Mesendoderm (in vitro differentiated cells): ENCODE measurements at regions not wholly inside any gene's neighbourhood (a gene's known extent, or its start where the extent isn't known, plus 50 kb on each side); places are given as distances from the start of the nearest gene placed in this dataset.

Experiments used
- DNase-seq: peaks from one replicate; pipeline ENCODE4 v3.0.0; 2013
- H2AK5ac ChIP-seq: 2 replicates; pipeline ENCODE4 v1.6.1; 2013; ENCODE audit warnings: low read length, inconsistent platforms
- H2BK120ac ChIP-seq: 2 replicates; pipeline ENCODE4 v1.6.1; 2013; ENCODE audit warnings: low read depth, mild to moderate bottlenecking, low read length, moderate library complexity, mixed read lengths
- H2BK15ac ChIP-seq: replicated peaks from 2 replicates; pipeline ENCODE4 v1.6.1; 2013; ENCODE audit warnings: low read depth, mild to moderate bottlenecking, moderate library complexity
- H2BK5ac ChIP-seq: 2 replicates; pipeline ENCODE4 v1.6.1; 2013; ENCODE audit warnings: low read length, inconsistent platforms
- H3K18ac ChIP-seq: 2 replicates; pipeline ENCODE4 v1.6.1; 2013; ENCODE audit warnings: mild to moderate bottlenecking, low read length, mixed read lengths
- H3K23ac ChIP-seq: one replicate; pipeline ENCODE4 v1.6.1; 2013; ENCODE audit warnings: low read length
- H3K27ac ChIP-seq: 2 replicates; pipeline ENCODE4 v1.5.1; 2013; ENCODE audit warnings: low read depth, mild to moderate bottlenecking, inconsistent platforms, low read length, moderate library complexity
- H3K27me3 ChIP-seq: 2 replicates; pipeline ENCODE4 v1.6.1; 2013; ENCODE audit warnings: low read length, control low read depth, mild to moderate bottlenecking, inconsistent platforms; ENCODE audit not compliant: insufficient read depth, poor library complexity
- H3K36me3 ChIP-seq: 2 replicates; pipeline ENCODE4 v1.6.1; 2013; ENCODE audit warnings: low read length, inconsistent platforms; ENCODE audit not compliant: control insufficient read depth, insufficient read depth
- H3K4ac ChIP-seq: one replicate; pipeline ENCODE4 v1.6.1; 2013; ENCODE audit warnings: low read depth, mild to moderate bottlenecking, low read length, moderate library complexity
- H3K4me1 ChIP-seq: 2 replicates; pipeline ENCODE4 v1.6.1; 2013; ENCODE audit warnings: low read depth, low read length, inconsistent platforms; ENCODE audit not compliant: control insufficient read depth
- H3K4me2 ChIP-seq: 2 replicates; pipeline ENCODE4 v1.6.1; 2013; ENCODE audit warnings: low read length
- H3K4me3 ChIP-seq: 2 replicates; pipeline ENCODE4 v1.5.1; 2013; ENCODE audit warnings: mild to moderate bottlenecking, low read length
- H3K56ac ChIP-seq: one replicate; pipeline ENCODE4 v1.6.1; 2013; ENCODE audit warnings: low read length
- H3K79me1 ChIP-seq: 2 replicates; pipeline ENCODE4 v1.6.1; 2013; ENCODE audit warnings: low read length, inconsistent platforms
- H3K79me2 ChIP-seq: 2 replicates; pipeline ENCODE4 v1.6.1; 2013; ENCODE audit warnings: mild to moderate bottlenecking, low read length; ENCODE audit not compliant: control insufficient read depth, insufficient read depth
- H3K9ac ChIP-seq: 2 replicates; pipeline ENCODE4 v1.6.1; 2013; ENCODE audit warnings: low read length, inconsistent platforms
- H4K5ac ChIP-seq: one replicate; pipeline ENCODE4 v1.6.1; 2013; ENCODE audit warnings: low read length
- H4K8ac ChIP-seq: one replicate; pipeline ENCODE4 v1.6.1; 2013; ENCODE audit warnings: low read depth, mild to moderate bottlenecking, control low read depth, low read length, moderate library complexity
- WGBS: extraction: QIAGEN DNeasy Blood & Tissue Kit; methylation state at CpG from one replicate; pipeline ENCODE4 v1.1.7; 2013; ENCODE audit warnings: low lambda C conversion rate, missing lambda C conversion rate; ENCODE audit not compliant: insufficient coverage; ENCODE audit errors: extremely low coverage; 5-methylcytosine and 5-hydroxymethylcytosine counted together

- no CpG with 5 or more reads among the region's 2 CpGs for WGBS
- no peak overlapping the region for H4K8ac ChIP-seq
These were observed 222.9 kb downstream of the CHRM2 start for GRCh38 chr7:137091396-137091795.

GRCh38 chr7:137086896-137087295 lies 218.4 kb downstream of the CHRM2 start:
- no peak overlapping the region for H4K5ac ChIP-seq
- H3K4me3 ChIP-seq = no peak overlapping the region
- H3K18ac ChIP-seq = no peak overlapping the region
- no peak overlapping the region for H2BK120ac ChIP-seq
- no peak overlapping the region for H2BK5ac ChIP-seq
- H3K56ac ChIP-seq = no peak overlapping the region
- no peak overlapping the region for H3K27ac ChIP-seq
- no peaks in the 10 kb centered on the region for H3K79me2 ChIP-seq
- no peak overlapping the region for H2AK5ac ChIP-seq
- H4K8ac ChIP-seq = no peak overlapping the region
- no peak overlapping the region for H3K9ac ChIP-seq
- peak; percentile 64 for DNase-seq
- H3K4me1 ChIP-seq = no peaks in the 10 kb centered on the region
- H3K27me3 ChIP-seq = no peaks in the 10 kb centered on the region
- no peak overlapping the region for H2BK15ac ChIP-seq
- H3K4ac ChIP-seq = no peak overlapping the region
- no peak overlapping the region for H3K4me2 ChIP-seq
- no peaks in the 10 kb centered on the region for H3K79me1 ChIP-seq
- no peaks in the 10 kb centered on the region for H3K36me3 ChIP-seq
- no peak overlapping the region for H3K23ac ChIP-seq
- no CpG with 5 or more reads among the region's 3 CpGs for WGBS

More at GRCh38 chr7:137091396-137091795, 222.9 kb downstream of the CHRM2 start:
- H2BK120ac ChIP-seq = no peak overlapping the region
- no peak overlapping the region for H3K56ac ChIP-seq
- H3K4me2 ChIP-seq = no peak overlapping the region
- no peaks in the 10 kb centered on the region for H3K27me3 ChIP-seq
- no peak overlapping the region for H3K18ac ChIP-seq
- no peak overlapping the region for H3K27ac ChIP-seq
- no peaks in the 10 kb centered on the region for H3K36me3 ChIP-seq
- no peak overlapping the region for H3K4me3 ChIP-seq
- H3K23ac ChIP-seq = no peak overlapping the region
- no peak overlapping the region for H2BK5ac ChIP-seq
- H3K79me2 ChIP-seq = no peaks in the 10 kb centered on the region
- no peaks in the 10 kb centered on the region for H3K79me1 ChIP-seq
- peak; percentile 76 for DNase-seq
- H4K5ac ChIP-seq = no peak overlapping the region
- no peak overlapping the region for H3K4ac ChIP-seq
- no peak overlapping the region for H2AK5ac ChIP-seq
- H2BK15ac ChIP-seq = no peak overlapping the region
- no peaks in the 10 kb centered on the region for H3K4me1 ChIP-seq
- H3K9ac ChIP-seq = no peak overlapping the region

GRCh38 chr7:137084607-137085380 lies 216.3 kb downstream of the CHRM2 start:
- no peaks in the 10 kb centered on the region for H3K4me1 ChIP-seq
- no peaks in the 10 kb centered on the region for H3K27me3 ChIP-seq
- WGBS = no CpG with 5 or more reads among the region's 5 CpGs
- H3K23ac ChIP-seq = no peak overlapping the region
- no peak overlapping the region for H2BK5ac ChIP-seq
- no peaks in the 10 kb centered on the region for H3K79me1 ChIP-seq
- H3K9ac ChIP-seq = no peak overlapping the region
- no peak overlapping the region for H3K27ac ChIP-seq
- no peak overlapping the region for H3K4me2 ChIP-seq
- no peak overlapping the region for H2BK15ac ChIP-seq
- H4K5ac ChIP-seq = no peak overlapping the region
- no peak for DNase-seq
- H3K18ac ChIP-seq = no peak overlapping the region
- no peaks in the 10 kb centered on the region for H3K79me2 ChIP-seq
- no peak overlapping the region for H3K56ac ChIP-seq
- no peak overlapping the region for H3K4me3 ChIP-seq
- no peak overlapping the region for H4K8ac ChIP-seq
- H2BK120ac ChIP-seq = no peak overlapping the region
- H2AK5ac ChIP-seq = no peak overlapping the region
- no peaks in the 10 kb centered on the region for H3K36me3 ChIP-seq
- no peak overlapping the region for H3K4ac ChIP-seq

- H3K18ac ChIP-seq = no peak overlapping the region
- no peak overlapping the region for H3K4me3 ChIP-seq
- no peak for DNase-seq
- no peak overlapping the region for H2BK5ac ChIP-seq
- H3K4me2 ChIP-seq = no peak overlapping the region
- no peaks in the 10 kb centered on the region for H3K36me3 ChIP-seq
- no peaks in the 10 kb centered on the region for H3K4me1 ChIP-seq
- no peaks in the 10 kb centered on the region for H3K79me1 ChIP-seq
- H3K9ac ChIP-seq = no peak overlapping the region
- H3K27ac ChIP-seq = no peak overlapping the region
- no peak overlapping the region for H2AK5ac ChIP-seq
- no peak overlapping the region for H3K4ac ChIP-seq
- H3K79me2 ChIP-seq = no peaks in the 10 kb centered on the region
- no peaks in the 10 kb centered on the region for H3K27me3 ChIP-seq
- H4K5ac ChIP-seq = no peak overlapping the region
- H2BK120ac ChIP-seq = no peak overlapping the region
- H4K8ac ChIP-seq = no peak overlapping the region
- H3K56ac ChIP-seq = no peak overlapping the region
- H2BK15ac ChIP-seq = no peak overlapping the region
- H3K23ac ChIP-seq = no peak overlapping the region
These were observed 213.9 kb downstream of the CHRM2 start for GRCh38 chr7:137082391-137082790.

- WGBS = no CpG with 5 or more reads among the region's 2 CpGs
- H3K18ac ChIP-seq = no peak overlapping the region
These were observed 213.1 kb downstream of the CHRM2 start for GRCh38 chr7:137081321-137082093.

More at GRCh38 chr7:137081321-137082093, 213.1 kb downstream of the CHRM2 start:
- H3K4me2 ChIP-seq = no peak overlapping the region
- H2AK5ac ChIP-seq = no peak overlapping the region
- no peak overlapping the region for H3K4me3 ChIP-seq
- no peak overlapping the region for H4K8ac ChIP-seq
- H2BK120ac ChIP-seq = no peak overlapping the region
- no peaks in the 10 kb centered on the region for H3K36me3 ChIP-seq
- no peak overlapping the region for H3K27ac ChIP-seq
- no peak overlapping the region for H3K56ac ChIP-seq
- no peak for DNase-seq
- H2BK5ac ChIP-seq = no peak overlapping the region
- H3K4me1 ChIP-seq = no peaks in the 10 kb centered on the region
- H3K23ac ChIP-seq = no peak overlapping the region
- no peak overlapping the region for H3K9ac ChIP-seq
- no peak overlapping the region for H3K4ac ChIP-seq
- H3K79me2 ChIP-seq = no peaks in the 10 kb centered on the region
- no peak overlapping the region for H2BK15ac ChIP-seq
- H4K5ac ChIP-seq = no peak overlapping the region
- no peaks in the 10 kb centered on the region for H3K27me3 ChIP-seq
- H3K79me1 ChIP-seq = no peaks in the 10 kb centered on the region
